ENCODE measurements at regions not wholly inside any gene's neighbourhood (a gene's known extent, or its start where the extent isn't known, plus 50 kb on each side); places are given as distances from the start of the nearest gene placed in this dataset.
"Not testable (repeated sequence)": the region's sequence is repeated elsewhere in the genome, so short reads cannot be mapped to it uniquely, and the experiment has no call there.

DNA sequence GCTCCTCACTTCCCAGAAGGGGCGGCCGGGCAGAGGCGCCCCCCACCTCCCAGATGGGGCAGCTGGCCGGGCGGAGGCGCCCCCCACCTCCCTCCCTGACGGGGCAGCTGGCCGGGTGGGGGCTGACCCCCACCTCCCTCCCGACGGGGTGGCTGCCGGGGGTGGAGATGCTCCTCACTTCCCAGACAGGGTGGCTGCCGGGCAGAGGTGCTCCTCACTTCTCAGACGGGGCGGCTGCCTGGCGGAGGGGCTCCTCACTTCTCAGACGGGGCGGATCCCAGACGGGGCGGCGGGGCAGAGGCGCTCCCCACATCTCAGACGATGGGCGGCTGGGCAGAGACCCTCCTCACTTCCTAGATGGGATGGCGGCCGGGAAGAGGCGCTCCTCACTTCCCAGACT, 177.4 kb upstream of the FLRT2 start:
- TF ChIP-seq POLR2A, POLR2AphosphoS5, EP300 (IDR thresholded peaks at IDR 0.05): not testable (repeated sequence)
- TF ChIP-seq, protein P1, sequence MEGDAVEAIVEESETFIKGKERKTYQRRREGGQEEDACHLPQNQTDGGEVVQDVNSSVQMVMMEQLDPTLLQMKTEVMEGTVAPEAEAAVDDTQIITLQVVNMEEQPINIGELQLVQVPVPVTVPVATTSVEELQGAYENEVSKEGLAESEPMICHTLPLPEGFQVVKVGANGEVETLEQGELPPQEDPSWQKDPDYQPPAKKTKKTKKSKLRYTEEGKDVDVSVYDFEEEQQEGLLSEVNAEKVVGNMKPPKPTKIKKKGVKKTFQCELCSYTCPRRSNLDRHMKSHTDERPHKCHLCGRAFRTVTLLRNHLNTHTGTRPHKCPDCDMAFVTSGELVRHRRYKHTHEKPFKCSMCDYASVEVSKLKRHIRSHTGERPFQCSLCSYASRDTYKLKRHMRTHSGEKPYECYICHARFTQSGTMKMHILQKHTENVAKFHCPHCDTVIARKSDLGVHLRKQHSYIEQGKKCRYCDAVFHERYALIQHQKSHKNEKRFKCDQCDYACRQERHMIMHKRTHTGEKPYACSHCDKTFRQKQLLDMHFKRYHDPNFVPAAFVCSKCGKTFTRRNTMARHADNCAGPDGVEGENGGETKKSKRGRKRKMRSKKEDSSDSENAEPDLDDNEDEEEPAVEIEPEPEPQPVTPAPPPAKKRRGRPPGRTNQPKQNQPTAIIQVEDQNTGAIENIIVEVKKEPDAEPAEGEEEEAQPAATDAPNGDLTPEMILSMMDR (IDR thresholded peaks at IDR 0.05) = not testable (repeated sequence)
